DND-41 (cell line): ENCODE measurements at regions not wholly inside any gene's neighbourhood (a gene's known extent, or its start where the extent isn't known, plus 50 kb on each side); places are given as distances from the start of the nearest gene placed in this dataset.

ENCODE experiments used
- ATAC-seq: fragments of 200-7000 bp; cut with Tn5 transposase; 3 replicates; pipeline ENCODE4 v1.9.1; 2021; ENCODE audit warnings: low read depth; ENCODE audit not compliant: insufficient read depth
- DNase-seq: peaks from one replicate; pipeline ENCODE4 v3.0.0-alpha.2; 2020
- H2AFZ ChIP-seq: 2 replicates; pipeline ENCODE4 v1.6.0; 2012; ENCODE audit warnings: low read depth, low read length
- H3K27ac ChIP-seq: 2 replicates; pipeline ENCODE4 v1.5.1; 2012; ENCODE audit warnings: low read length, inconsistent platforms
- H3K27me3 ChIP-seq: fragments of 200-600 bp; sonication (generic); 2 replicates; pipeline ENCODE4 v1.6.0; 2012; ENCODE audit warnings: low read length, mild to moderate bottlenecking, inconsistent platforms; ENCODE audit not compliant: insufficient read depth, poor library complexity
- H3K36me3 ChIP-seq: 2 replicates; pipeline ENCODE4 v1.5.1; 2012; ENCODE audit warnings: low read length, inconsistent platforms; ENCODE audit not compliant: insufficient read depth
- H3K4me1 ChIP-seq: 2 replicates; pipeline ENCODE4 v1.5.1; 2012; ENCODE audit warnings: mild to moderate bottlenecking, low read length; ENCODE audit not compliant: insufficient read depth
- H3K4me2 ChIP-seq: 2 replicates; pipeline ENCODE4 v1.6.0; 2012; ENCODE audit warnings: mild to moderate bottlenecking, moderate library complexity, low read length, inconsistent platforms; ENCODE audit not compliant: insufficient read depth
- H3K4me3 ChIP-seq, 2 experiments: fragments of 200-600 bp in 1 of 2; shearing (Covaris generic) in 1 of 2; 2 replicates each; pipeline ENCODE4 v1.5.1; 2012 to 2016; ENCODE audit warnings: inconsistent platforms in 2 of 2, low read length in 2 of 2, mild to moderate bottlenecking in 2 of 2, low read depth in 1 of 2, moderate library complexity in 1 of 2
- H3K79me2 ChIP-seq: 2 replicates; pipeline ENCODE4 v1.6.0; 2012; ENCODE audit warnings: low read length, inconsistent platforms; ENCODE audit not compliant: insufficient read depth
- H3K9ac ChIP-seq: 2 replicates; pipeline ENCODE4 v1.6.0; 2012; ENCODE audit warnings: low read depth, mild to moderate bottlenecking, inconsistent platforms, low read length, moderate library complexity
- H3K9me3 ChIP-seq: 2 replicates; pipeline ENCODE4 v1.5.1; 2012; ENCODE audit warnings: low read length, moderate library complexity, mild to moderate bottlenecking, inconsistent platforms; ENCODE audit not compliant: insufficient read depth, severe bottlenecking
- H4K20me1 ChIP-seq: 2 replicates; pipeline ENCODE4 v1.6.0; 2012; ENCODE audit warnings: low read length; ENCODE audit not compliant: insufficient read depth
- CTCF ChIP-seq: IDR thresholded peaks from 2 replicates; pipeline ENCODE4 v1.5.1; 2012; ENCODE audit warnings: borderline replicate concordance, low read length, moderate library complexity, mild to moderate bottlenecking; ENCODE audit not compliant: poor library complexity, severe bottlenecking; ENCODE audit errors: extremely low read depth
- EZH2 ChIP-seq: IDR thresholded peaks from 3 replicates; pipeline ENCODE4 v1.6.1; 2012; ENCODE audit warnings: borderline replicate concordance, low read depth, mild to moderate bottlenecking, moderate library complexity, low read length, inconsistent platforms; ENCODE audit not compliant: severe bottlenecking

- Histone ChIP-seq H3K4me1 (no peaks in the 10 kb centered on the region), H3K4me2 (no peak overlapping the region), H2AFZ (no peak overlapping the region), H3K27me3 (no peaks in the 10 kb centered on the region), H3K9ac (no peak overlapping the region), H3K4me3 (no peak overlapping the region), H3K27ac (no peak overlapping the region), H3K9me3 (no peaks in the 10 kb centered on the region), H4K20me1 (no peaks in the 10 kb centered on the region), H3K79me2 (no peaks in the 10 kb centered on the region), H3K36me3 (no peaks in the 10 kb centered on the region)
- TF ChIP-seq CTCF (no peak), EZH2 (no peak)
- ATAC-seq (no peak), DNase-seq (no peak)
Observed at GRCh38 chr11:90919332-90919731, 696.5 kb upstream of the CHORDC1 start.

GRCh38 chr11:90916706-90917105, 693.9 kb upstream of the CHORDC1 start:
- no peaks in the 10 kb centered on the region for H4K20me1 ChIP-seq
- H3K9me3 ChIP-seq, result no peaks in the 10 kb centered on the region
- no peaks in the 10 kb centered on the region for H3K36me3 ChIP-seq
- no peak overlapping the region for H3K27ac ChIP-seq
- no peak overlapping the region for H3K4me2 ChIP-seq
- no peak for ATAC-seq
- no peak for DNase-seq
- H3K9ac ChIP-seq, result no peak overlapping the region
- no peaks in the 10 kb centered on the region for H3K27me3 ChIP-seq
- H3K4me3 ChIP-seq, result no peak overlapping the region
- H3K4me1 ChIP-seq, result no peaks in the 10 kb centered on the region
- TF ChIP-seq CTCF (no peak), EZH2 (no peak)
- no peaks in the 10 kb centered on the region for H3K79me2 ChIP-seq
- H2AFZ ChIP-seq, result no peak overlapping the region

- ATAC-seq, result no peak
- Histone ChIP-seq H3K79me2 (no peaks in the 10 kb centered on the region), H3K4me1 (no peaks in the 10 kb centered on the region), H3K27ac (no peak overlapping the region), H3K27me3 (no peaks in the 10 kb centered on the region), H2AFZ (no peak overlapping the region), H3K9ac (no peak overlapping the region), H3K36me3 (no peaks in the 10 kb centered on the region), H4K20me1 (no peaks in the 10 kb centered on the region), H3K4me3 (no peak overlapping the region), H3K4me2 (no peak overlapping the region), H3K9me3 (no peaks in the 10 kb centered on the region)
- no peak for DNase-seq
- TF ChIP-seq CTCF (no peak), EZH2 (no peak)
Observed at GRCh38 chr11:90913131-90913668, 690.4 kb upstream of the CHORDC1 start.

GRCh38 chr11:90912631-90913030, 689.8 kb upstream of the CHORDC1 start:
- no peaks in the 10 kb centered on the region for H4K20me1 ChIP-seq
- H3K79me2 ChIP-seq, result no peaks in the 10 kb centered on the region
- H2AFZ ChIP-seq, result no peak overlapping the region
- H3K4me1 ChIP-seq, result no peaks in the 10 kb centered on the region
- no peaks in the 10 kb centered on the region for H3K27me3 ChIP-seq
- no peaks in the 10 kb centered on the region for H3K9me3 ChIP-seq
- DNase-seq, result no peak
- no peak for TF ChIP-seq CTCF
- TF ChIP-seq EZH2, result no peak
- H3K36me3 ChIP-seq, result no peaks in the 10 kb centered on the region
- no peak overlapping the region for H3K4me2 ChIP-seq
- H3K4me3 ChIP-seq, result no peak overlapping the region
- ATAC-seq, result no peak
- no peak overlapping the region for H3K9ac ChIP-seq
- no peak overlapping the region for H3K27ac ChIP-seq
